GM19372 (cell line): ENCODE measurements at regions not wholly inside any gene's neighbourhood (a gene's known extent, or its start where the extent isn't known, plus 50 kb on each side); places are given as distances from the start of the nearest gene placed in this dataset.
"Not testable (repeated sequence)": the region's sequence is repeated elsewhere in the genome, so short reads cannot be mapped to it uniquely, and the experiment has no call there.

Source experiments
- ATAC-seq: cut with Tn5 transposase; IDR thresholded peaks from one replicate; pipeline ENCODE4 v1.9.1; 2021; ENCODE audit warnings: mild to moderate bottlenecking, low read depth, moderate library complexity; ENCODE audit not compliant: unreplicated experiment

- ATAC-seq = no peak
These were observed 367.1 kb downstream of the NDFIP2 start for GRCh38 chr13:79847882-79848592.

DNA sequence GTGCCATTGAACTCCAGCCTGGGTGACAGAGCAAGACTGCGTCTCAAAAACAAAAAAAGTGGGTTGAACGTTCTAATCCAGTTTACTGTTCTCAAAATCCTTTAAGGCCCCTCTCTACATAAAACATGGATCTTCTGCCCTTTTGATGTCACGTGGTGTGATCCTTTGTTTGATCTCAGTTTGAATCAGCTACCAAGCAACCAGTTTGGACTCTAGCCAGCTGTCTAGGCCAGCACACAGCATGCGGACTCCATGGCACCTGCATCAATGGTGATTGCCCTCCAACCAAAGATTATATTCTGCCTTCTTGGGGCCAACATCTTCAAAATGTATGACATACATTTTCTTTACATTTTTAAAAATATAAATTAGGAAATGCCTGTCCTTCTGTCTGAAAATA, 365.4 kb downstream of the NDFIP2 start:
- ATAC-seq = no peak

- ATAC-seq = no peak
These were observed 356.9 kb downstream of the NDFIP2 start for GRCh38 chr13:79837741-79838450.

- ATAC-seq = not testable (repeated sequence)
These were observed 355.2 kb downstream of the NDFIP2 start for GRCh38 chr13:79836121-79836520.

GRCh38 chr13:79834876-79835275, 353.9 kb downstream of the NDFIP2 start:
- no peak for ATAC-seq

GRCh38 chr13:79833991-79834390, 353.0 kb downstream of the NDFIP2 start:
- no peak for ATAC-seq

GRCh38 chr13:79831556-79831955, 350.6 kb downstream of the NDFIP2 start:
- ATAC-seq = no peak

- ATAC-seq = no peak
These were observed 350.0 kb downstream of the NDFIP2 start for GRCh38 chr13:79830945-79831344.

DNA sequence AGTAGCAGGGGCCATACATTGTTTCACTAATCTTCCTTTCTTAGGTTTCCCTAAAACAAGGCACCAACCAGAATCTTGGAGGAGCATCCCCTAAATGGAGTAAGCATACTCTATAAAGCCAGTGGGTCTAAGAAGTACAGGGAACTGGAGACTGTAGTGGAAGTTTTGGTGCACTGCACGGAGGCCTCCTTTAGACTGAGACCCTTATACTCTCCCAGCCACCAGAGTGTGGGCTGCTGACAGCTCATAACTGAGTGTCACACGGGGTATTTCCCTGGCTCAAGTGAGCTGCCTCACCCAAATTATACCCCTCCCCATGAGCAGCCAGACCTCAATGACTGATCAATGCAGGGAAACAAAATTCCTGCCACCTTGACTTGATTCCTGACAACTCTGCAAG, 349.5 kb downstream of the NDFIP2 start:
- no peak for ATAC-seq

GRCh38 chr13:79829880-79830279, 348.9 kb downstream of the NDFIP2 start:
- ATAC-seq = no peak

DNA sequence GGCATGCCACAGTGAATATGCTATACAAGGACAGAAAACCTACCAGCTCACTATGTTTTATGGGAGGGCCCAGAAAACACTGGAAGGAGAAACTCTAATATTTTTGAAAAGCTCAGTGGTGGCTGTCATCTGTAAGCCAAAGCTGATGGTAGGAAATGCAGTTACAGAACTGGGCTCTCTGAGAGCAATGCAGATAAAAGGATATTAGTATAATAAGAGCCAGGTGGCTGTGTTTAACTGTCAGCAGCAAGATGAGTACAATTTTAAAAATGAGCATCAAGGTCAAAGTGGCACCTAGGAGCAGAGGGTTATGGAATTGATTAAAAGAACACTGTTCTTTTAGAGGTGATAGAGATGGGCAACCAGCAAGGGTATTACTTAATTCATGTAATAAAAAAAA, 345.0 kb downstream of the NDFIP2 start:
- no peak for ATAC-seq

DNA sequence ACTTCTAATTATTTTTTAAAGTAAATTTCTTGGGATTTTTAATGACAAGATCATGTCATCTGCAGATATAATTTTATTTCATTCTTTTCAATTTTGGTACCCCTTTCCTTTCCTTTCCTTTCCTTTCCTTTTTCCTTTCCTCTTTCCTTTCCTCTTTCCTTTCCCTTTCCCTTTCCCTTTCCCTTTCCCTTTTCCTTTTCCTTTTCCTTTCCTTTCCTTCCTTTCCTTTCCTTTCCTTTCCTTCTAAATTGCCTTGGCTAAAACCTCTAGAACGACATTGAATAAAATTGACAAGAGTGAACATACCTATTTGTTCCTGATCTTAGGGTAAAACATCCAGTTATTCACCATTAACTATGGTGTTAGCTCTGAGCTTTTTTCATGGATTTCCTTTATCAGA, 334.1 kb downstream of the NDFIP2 start:
- no peak for ATAC-seq

- peak; percentile 46 for ATAC-seq
These were observed 331.3 kb downstream of the NDFIP2 start for GRCh38 chr13:79812070-79812850.

DNA sequence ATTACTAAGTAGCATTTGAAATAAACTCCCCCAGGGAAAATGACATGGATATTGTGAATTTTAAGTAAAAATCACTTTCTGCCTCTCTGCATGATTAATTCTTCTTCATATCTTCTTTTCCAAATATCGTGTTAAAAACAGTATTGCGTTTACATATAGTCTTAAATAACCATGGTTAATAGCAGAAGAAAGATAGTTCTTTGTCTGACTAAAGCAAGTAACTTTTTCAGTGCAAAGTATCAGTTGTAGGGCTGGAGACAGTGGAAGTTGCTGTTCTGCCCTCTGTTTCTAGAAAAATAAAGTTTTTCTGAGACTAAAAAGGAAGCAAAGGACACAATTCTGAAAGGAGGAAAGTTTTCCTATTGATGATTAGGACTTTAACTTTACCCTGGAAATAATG, 330.2 kb downstream of the NDFIP2 start:
- no peak for ATAC-seq

DNA sequence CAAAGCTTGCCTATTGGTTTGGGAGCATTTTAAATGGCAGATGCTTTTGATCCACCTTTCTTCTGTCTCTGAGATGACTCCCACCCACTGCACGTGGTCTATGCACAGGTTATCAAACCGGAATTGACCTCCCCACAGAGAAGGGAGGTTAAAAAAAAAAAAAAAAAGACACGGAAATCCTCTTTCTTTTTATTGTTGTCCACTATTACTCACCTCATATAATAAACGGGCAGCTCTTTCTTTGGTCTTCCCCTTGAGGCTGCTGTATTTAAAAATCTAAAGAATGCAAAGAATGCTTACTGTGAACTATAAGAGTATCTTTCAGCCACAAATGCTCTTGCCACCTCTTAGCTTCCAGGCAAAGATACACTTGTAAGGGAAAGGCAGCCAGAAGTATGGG, 329.7 kb downstream of the NDFIP2 start:
- ATAC-seq = no peak

GRCh38 chr13:79810018-79810417, 329.1 kb downstream of the NDFIP2 start:
- ATAC-seq = no peak

DNA sequence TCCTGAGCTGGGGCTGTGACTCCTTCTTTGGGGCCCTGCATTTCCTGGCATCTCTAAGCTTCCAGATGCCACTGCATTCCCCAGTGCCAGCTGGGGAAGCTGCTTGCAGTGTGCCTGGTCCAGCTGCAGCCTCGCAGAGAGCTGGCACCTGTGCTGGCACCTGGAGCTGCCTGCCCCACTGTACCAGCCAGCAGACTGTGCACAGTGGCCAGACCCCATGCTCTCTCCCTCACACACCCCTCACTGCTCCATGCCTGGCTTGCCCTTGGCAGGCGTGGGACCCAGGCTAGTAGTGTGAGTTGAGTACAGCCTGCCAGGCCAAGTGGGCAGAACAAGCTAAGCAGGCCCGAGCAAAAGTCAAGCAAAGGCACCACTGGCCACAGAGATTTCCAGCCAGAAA, 327.5 kb downstream of the NDFIP2 start:
- no peak for ATAC-seq

DNA sequence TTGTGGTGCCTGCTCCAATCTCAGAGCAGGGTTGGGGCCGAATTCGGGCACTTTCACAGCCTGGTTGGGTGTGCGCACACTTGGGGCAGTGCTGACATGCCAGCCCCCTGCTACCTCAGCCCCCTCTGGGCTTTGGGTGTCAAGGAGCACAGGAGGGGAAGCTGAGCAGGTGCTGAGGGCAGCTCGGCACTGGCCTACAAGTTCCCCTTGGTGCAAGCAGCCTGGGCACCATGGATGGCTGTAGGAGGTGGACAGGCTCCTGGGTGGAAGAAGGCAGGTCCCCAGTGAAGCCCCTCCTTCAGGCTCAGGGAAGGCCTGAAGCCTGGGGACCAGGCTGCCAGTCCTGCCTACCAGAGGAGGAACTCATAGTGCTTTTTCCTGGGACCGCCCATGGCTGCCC, 326.6 kb downstream of the NDFIP2 start:
- no peak for ATAC-seq

DNA sequence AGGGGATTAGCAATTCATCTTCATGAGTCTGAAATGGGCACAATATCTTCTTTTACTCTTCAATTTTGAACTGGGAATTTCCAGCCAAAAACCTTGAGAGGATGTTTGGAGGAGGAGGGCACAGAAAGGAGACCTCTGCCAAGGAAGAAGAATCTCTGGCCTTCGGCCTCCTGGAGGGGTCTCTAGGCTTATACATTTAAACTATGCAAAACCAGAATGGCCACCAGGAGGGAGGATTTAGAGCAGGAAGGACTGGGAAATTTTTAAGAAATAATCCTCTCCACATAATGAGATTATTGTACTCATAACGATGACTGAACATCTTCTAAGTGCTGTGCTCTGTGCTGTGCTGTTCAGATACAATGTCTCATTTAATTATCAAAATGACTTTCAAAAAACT, 325.9 kb downstream of the NDFIP2 start:
- no peak for ATAC-seq

- ATAC-seq = no peak
These were observed 324.4 kb downstream of the NDFIP2 start for GRCh38 chr13:79805317-79805716.

DNA sequence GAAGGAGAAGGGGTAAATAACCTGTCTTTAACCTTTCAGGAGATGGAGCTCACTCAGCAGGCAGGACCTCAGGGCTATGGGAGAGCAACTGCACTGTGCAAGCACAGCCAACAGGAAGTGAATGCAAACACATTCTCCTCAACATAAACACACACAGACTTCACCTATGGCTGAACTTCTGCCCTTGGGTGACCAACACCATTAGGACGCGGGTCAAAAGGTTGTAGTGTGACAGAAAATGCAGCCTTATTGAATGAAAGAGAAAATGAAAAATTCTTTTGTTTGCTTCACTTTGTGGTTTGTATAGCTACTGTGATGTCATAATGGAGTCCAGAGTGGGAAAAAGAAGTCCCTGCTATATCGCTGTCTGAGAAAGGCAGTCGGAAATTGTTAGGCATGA, 323.0 kb downstream of the NDFIP2 start:
- ATAC-seq = no peak
